B cell (primary cell): ENCODE measurements at regions not wholly inside any gene's neighbourhood (a gene's known extent, or its start where the extent isn't known, plus 50 kb on each side); places are given as distances from the start of the nearest gene placed in this dataset.

ENCODE experiments used
- ATAC-seq: fragments of 200-7000 bp; cut with Tn5 transposase; one replicate; pipeline ENCODE4 v1.10.0; 2021; ENCODE audit warnings: low read depth, mild to moderate bottlenecking, moderate number of reproducible peaks, moderate library complexity
- CTCF ChIA-PET: fragments of 350-600 bp; sonication (Branson Sonifier 250); formaldehyde crosslinking; loops from one replicate; lab custom pipeline; 2021; ENCODE audit warnings: antibody characterized with exemption, inconsistent platforms; lab: Charles Lee
- POLR2A ChIA-PET: fragments of 350-600 bp; sonication (Branson Sonifier 250); formaldehyde crosslinking; loops from one replicate; lab custom pipeline; 2021; ENCODE audit warnings: antibody characterized with exemption; lab: Charles Lee
- DNase-seq: peaks from one replicate; pipeline ENCODE4 v3.0.0; 2013
- H2AFZ ChIP-seq: 2 replicates; pipeline ENCODE4 v1.6.1; 2012; ENCODE audit warnings: mild to moderate bottlenecking, low read depth, low read length; ENCODE audit not compliant: insufficient read depth, poor library complexity, severe bottlenecking
- H3K27ac ChIP-seq, 2 donors: 1 replicate in 1 of 2; 2 replicates in 1 of 2; pipeline ENCODE4 v1.5.1; 2012 to 2013; ENCODE audit warnings: low read length in 2 of 2, mild to moderate bottlenecking in 2 of 2, moderate library complexity in 1 of 2
- H3K27me3 ChIP-seq, 4 experiments: fragments of 200-600 bp in 1 of 4; sonication (generic) in 1 of 4; replicated peaks in 1 of 4; 1 replicate in 2 of 4; 2 replicates in 2 of 4; pipeline versions ENCODE4 v1.6.1 to v1.7.0; 2013 to 2016; ENCODE audit warnings: low read length in 3 of 4, mild to moderate bottlenecking in 2 of 4, mixed read lengths in 1 of 4, moderate library complexity in 1 of 4; ENCODE audit not compliant: insufficient read depth in 4 of 4, control insufficient read depth in 3 of 4; ENCODE audit errors: control extremely low read depth in 1 of 4
- H3K36me3 ChIP-seq, 2 experiments: replicated peaks in 1 of 2; 1 replicate in 1 of 2; 2 replicates in 1 of 2; pipeline versions ENCODE4 v1.6.1 to v1.7.1; 2013; ENCODE audit warnings: low read length in 1 of 2; ENCODE audit not compliant: insufficient read depth in 2 of 2, control insufficient read depth in 1 of 2; ENCODE audit errors: control extremely low read depth in 1 of 2, extremely low read depth in 1 of 2
- H3K4me1 ChIP-seq, 2 donors: fragments of 200-600 bp in 1 of 2; sonication (generic) in 1 of 2; 1 replicate in 1 of 2; 2 replicates in 1 of 2; pipeline versions ENCODE4 v1.5.1 to v1.6.1; 2013 to 2017; ENCODE audit warnings: low read length in 2 of 2; ENCODE audit not compliant: control insufficient read depth in 2 of 2, insufficient read depth in 2 of 2
- H3K4me2 ChIP-seq: replicated peaks from 2 replicates; pipeline ENCODE3; 2012; ENCODE audit warnings: mild to moderate bottlenecking, low read depth, low read length; ENCODE audit not compliant: poor library complexity, severe bottlenecking
- H3K4me3 ChIP-seq, 5 experiments: fragments of 200-600 bp in 1 of 5; sonication (generic) in 1 of 5; 1 replicate in 3 of 5; 2 replicates in 2 of 5; pipeline versions ENCODE4 v1.5.1 to v1.7.0; 2011 to 2016; ENCODE audit warnings: low read length in 4 of 5, mild to moderate bottlenecking in 4 of 5, low read depth in 2 of 5, control low read depth in 1 of 5, moderate library complexity in 1 of 5; ENCODE audit not compliant: insufficient read depth in 1 of 5; ENCODE audit errors: control extremely low read depth in 1 of 5, extremely low read depth in 1 of 5
- H3K79me2 ChIP-seq: fragments of 200-600 bp; sonication (generic); one replicate; pipeline ENCODE4 v1.6.0; 2016; ENCODE audit warnings: low read length; ENCODE audit not compliant: control insufficient read depth, insufficient read depth
- H3K9ac ChIP-seq: fragments of 200-600 bp; sonication (generic); 2 replicates; pipeline ENCODE4 v1.6.1; 2017; ENCODE audit warnings: mild to moderate bottlenecking, low read length, moderate library complexity
- H3K9me3 ChIP-seq, 3 donors: one replicate each; pipeline versions ENCODE4 v1.6.1 to v1.7.1; 2013; ENCODE audit warnings: low read length in 2 of 3; ENCODE audit not compliant: control insufficient read depth in 2 of 3, insufficient read depth in 1 of 3; ENCODE audit errors: control extremely low read depth in 1 of 3
- H4K20me1 ChIP-seq: 2 replicates; pipeline ENCODE4 v1.6.0; 2012; ENCODE audit warnings: mild to moderate bottlenecking, low read length; ENCODE audit not compliant: insufficient read depth, control insufficient read depth, poor library complexity, severe bottlenecking
- H3K27ac Mint-ChIP-seq: one replicate; pipeline ENCODE4 v1.8.0; 2021; ENCODE audit warnings: mixed read lengths
- H3K27me3 Mint-ChIP-seq: one replicate; pipeline ENCODE4 v1.8.0; 2021; ENCODE audit warnings: mixed read lengths
- H3K4me1 Mint-ChIP-seq: one replicate; pipeline ENCODE4 v1.8.0; 2021; ENCODE audit warnings: mixed read lengths
- H3K4me3 Mint-ChIP-seq: one replicate; pipeline ENCODE4 v1.8.0; 2021; ENCODE audit warnings: mixed read lengths
- H3K9me3 Mint-ChIP-seq: one replicate; pipeline ENCODE4 v1.8.0; 2022; ENCODE audit warnings: mixed read lengths; ENCODE audit not compliant: insufficient read depth
- EZH2 ChIP-seq: IDR thresholded peaks from 2 replicates; pipeline ENCODE4 v1.6.1; 2012; ENCODE audit warnings: borderline replicate concordance, low read depth, mild to moderate bottlenecking, moderate library complexity, low read length; ENCODE audit not compliant: insufficient read depth, poor library complexity, severe bottlenecking
- whole genome bisulfite sequencing: methylation state at CpG from one replicate; pipeline ENCODE4 v1.1.5; 2013; ENCODE audit warnings: missing lambda C conversion rate; ENCODE audit not compliant: insufficient coverage; 5-methylcytosine and 5-hydroxymethylcytosine counted together
- intact Hi-C: fragments of 100-400 bp; cut with micrococcal nuclease; formaldehyde crosslinking; loops from one replicate; pipeline ENCODE4 v1.10.0; 2022
- TF ChIP-seq, protein P1 (sequence below): fragments of 200-600 bp; IDR thresholded peaks from one replicate; pipeline ENCODE4 v1.8.0; 2022; ENCODE audit warnings: antibody characterized with exemption, mild to moderate bottlenecking

DNA sequence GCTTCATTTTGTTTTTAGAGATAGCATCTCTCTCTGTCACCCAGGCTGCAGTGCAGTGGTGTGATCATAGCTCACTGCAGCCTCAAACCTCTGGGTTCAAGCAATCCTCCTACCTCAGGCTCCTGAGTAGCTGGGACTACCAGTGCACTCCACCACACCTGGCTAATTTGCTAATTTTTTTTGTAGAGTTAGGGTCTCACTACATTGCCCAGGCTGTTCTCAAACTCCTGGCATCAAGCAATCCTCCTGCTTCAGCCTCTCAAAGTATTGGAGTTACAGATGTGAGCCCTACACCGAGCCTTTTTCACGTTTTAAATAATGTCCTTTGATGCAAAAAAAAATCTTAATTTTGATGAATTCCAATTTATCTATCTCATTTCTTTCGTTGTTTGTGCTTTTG lies 75.4 kb upstream of the LINC01488 start:
- intact Hi-C loops, result no loop called here
- CTCF ChIA-PET, result no interaction called here
- H3K4me1 ChIP-seq, result peaks cover 14 to 15% of the 10 kb centered on the region in 2 donors
- H3K79me2 ChIP-seq, result no peaks in the 10 kb centered on the region
- POLR2A ChIA-PET, result no interaction called here
- Mint-ChIP-seq H3K27me3 (peaks cover 12% of the 10 kb centered on the region), H3K9me3 (peaks cover 7% of the 10 kb centered on the region), H3K4me3 (no peak overlapping the region), H3K27ac (no peak overlapping the region), H3K4me1 (peaks cover 11% of the 10 kb centered on the region)
- no peaks in the 10 kb centered on the region for H4K20me1 ChIP-seq
- peaks cover 0 to 7% (median 3%) of the 10 kb centered on the region in 4 experiments for H3K27me3 ChIP-seq
- no peak for DNase-seq
- no peak overlapping the region for H2AFZ ChIP-seq
- no peak overlapping the region for H3K4me3 ChIP-seq
- ATAC-seq, result no peak
- no CpG with 5 or more reads among the region's 3 CpGs for WGBS
- no peak overlapping the region for H3K9ac ChIP-seq
- H3K9me3 ChIP-seq, result peaks cover 1 to 13% (median 2%) of the 10 kb centered on the region in 3 donors
- TF ChIP-seq, protein P1, sequence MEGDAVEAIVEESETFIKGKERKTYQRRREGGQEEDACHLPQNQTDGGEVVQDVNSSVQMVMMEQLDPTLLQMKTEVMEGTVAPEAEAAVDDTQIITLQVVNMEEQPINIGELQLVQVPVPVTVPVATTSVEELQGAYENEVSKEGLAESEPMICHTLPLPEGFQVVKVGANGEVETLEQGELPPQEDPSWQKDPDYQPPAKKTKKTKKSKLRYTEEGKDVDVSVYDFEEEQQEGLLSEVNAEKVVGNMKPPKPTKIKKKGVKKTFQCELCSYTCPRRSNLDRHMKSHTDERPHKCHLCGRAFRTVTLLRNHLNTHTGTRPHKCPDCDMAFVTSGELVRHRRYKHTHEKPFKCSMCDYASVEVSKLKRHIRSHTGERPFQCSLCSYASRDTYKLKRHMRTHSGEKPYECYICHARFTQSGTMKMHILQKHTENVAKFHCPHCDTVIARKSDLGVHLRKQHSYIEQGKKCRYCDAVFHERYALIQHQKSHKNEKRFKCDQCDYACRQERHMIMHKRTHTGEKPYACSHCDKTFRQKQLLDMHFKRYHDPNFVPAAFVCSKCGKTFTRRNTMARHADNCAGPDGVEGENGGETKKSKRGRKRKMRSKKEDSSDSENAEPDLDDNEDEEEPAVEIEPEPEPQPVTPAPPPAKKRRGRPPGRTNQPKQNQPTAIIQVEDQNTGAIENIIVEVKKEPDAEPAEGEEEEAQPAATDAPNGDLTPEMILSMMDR, result no peak
- TF ChIP-seq EZH2, result no peak
- no peak overlapping the region for H3K27ac ChIP-seq
- no peaks in the 10 kb centered on the region for H3K36me3 ChIP-seq
- H3K4me2 ChIP-seq, result no peak overlapping the region

DNA sequence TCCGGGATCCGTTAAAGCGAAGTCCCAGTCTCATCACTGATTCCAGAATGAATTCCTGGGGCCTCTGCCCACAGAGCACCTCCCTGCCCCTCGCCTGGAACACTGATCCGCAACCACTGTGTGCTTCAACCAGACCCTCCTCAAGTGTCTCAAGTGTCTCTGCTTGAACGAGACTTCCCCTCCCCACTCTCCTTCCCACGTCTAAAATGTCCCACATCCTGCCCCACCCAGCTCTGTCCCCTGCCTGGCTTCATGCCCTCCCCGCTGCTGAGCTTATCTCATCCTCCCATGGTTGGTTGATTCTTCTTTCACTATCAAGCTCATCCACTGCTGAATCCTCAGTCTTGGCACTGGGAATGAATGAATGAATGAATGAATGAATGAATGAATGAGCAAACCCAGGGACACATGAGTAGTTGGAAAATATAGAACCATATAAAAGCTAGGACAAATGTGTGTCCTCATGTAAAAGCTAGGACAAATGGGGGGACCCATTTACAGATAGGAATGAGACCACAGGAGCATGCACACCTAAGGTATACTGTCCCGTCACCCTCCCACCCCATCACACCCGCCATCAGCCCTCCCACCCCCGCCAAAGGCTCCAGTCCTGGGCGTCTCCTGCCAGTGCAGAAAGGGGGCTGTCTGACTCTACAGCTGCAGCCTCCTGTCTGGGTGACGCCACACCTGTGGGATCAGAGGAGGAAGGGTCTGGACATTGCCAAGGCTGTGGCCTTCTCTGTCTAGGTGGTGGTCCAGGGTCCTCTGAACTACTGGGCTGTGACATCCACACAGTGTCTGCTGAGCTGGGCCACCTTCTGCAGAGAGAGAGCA lies 71.4 kb upstream of the LINC01488 start:
- no peak for TF ChIP-seq EZH2
- TF ChIP-seq, protein P1, result no peak
- Histone ChIP-seq H3K9me3 (peaks cover 0 to 9% (median 0%) of the 10 kb centered on the region in 3 donors), H3K27me3 (peaks cover 0 to 12% (median 5%) of the 10 kb centered on the region in 4 experiments), H2AFZ (no peak overlapping the region), H4K20me1 (no peaks in the 10 kb centered on the region), H3K4me1 (peaks cover 3 to 5% of the 10 kb centered on the region in 2 donors), H3K27ac (no peak overlapping the region), H3K4me2 (no peak overlapping the region), H3K4me3 (no peak overlapping the region), H3K36me3 (no peaks in the 10 kb centered on the region), H3K9ac (no peak overlapping the region), H3K79me2 (no peaks in the 10 kb centered on the region)
- WGBS, result 56% methylated on average over 8 of the region's 13 CpGs
- CTCF ChIA-PET, result no interaction called here
- Mint-ChIP-seq H3K4me1 (no peaks in the 10 kb centered on the region), H3K9me3 (peaks cover 6% of the 10 kb centered on the region), H3K27me3 (peaks cover 26% of the 10 kb centered on the region), H3K27ac (no peak overlapping the region), H3K4me3 (no peak overlapping the region)
- POLR2A ChIA-PET, result no interaction called here
- DNase-seq (no peak), ATAC-seq (no peak)
- intact Hi-C loops, result no loop called here
